ENCODE measurements at regions not wholly inside any gene's neighbourhood (a gene's known extent, or its start where the extent isn't known, plus 50 kb on each side); places are given as distances from the start of the nearest gene placed in this dataset.

DNA sequence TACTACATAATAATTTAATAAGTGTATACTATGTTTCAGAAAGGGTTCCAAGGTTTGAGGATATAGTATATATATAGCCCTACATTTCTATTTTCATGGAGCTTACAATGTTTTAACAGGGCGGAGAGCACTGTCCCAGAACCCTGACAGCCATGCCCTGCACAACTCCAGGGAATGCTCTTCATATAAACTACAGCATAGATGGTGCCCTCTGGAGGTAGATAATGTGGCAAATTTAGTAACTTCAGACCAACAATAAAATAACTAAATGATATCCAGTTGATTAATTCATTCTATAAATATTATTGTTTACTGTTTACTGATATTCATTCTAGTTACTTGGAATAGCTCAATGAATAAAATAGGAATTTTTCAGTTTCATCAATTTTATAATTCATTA lies 693.7 kb upstream of the CCDC179 start:
- TF ChIP-seq RARB (CRISPR knock-in tag; IDR thresholded peaks at IDR 0.05) (no peak), ZNF565 (CRISPR knock-in tag; conservative IDR thresholded peaks at IDR 0.05; ENCODE audit: low read depth) (no peak), CREB5 (CRISPR knock-in tag; IDR thresholded peaks at IDR 0.05; ENCODE audit: low read depth) (no peak), TOX (CRISPR knock-in tag; IDR thresholded peaks at IDR 0.05; ENCODE audit: borderline replicate concordance) (no peak), PPARA (CRISPR knock-in tag; IDR thresholded peaks at IDR 0.05; ENCODE audit: borderline replicate concordance) (no peak), ZNF8 (CRISPR knock-in tag; IDR thresholded peaks at IDR 0.05) (no peak), ARNTL (CRISPR knock-in tag; IDR thresholded peaks at IDR 0.05; ENCODE audit: borderline replicate concordance, low read depth) (no peak), GLIS3 (CRISPR knock-in tag; IDR thresholded peaks at IDR 0.05) (no peak), CSDC2 (CRISPR knock-in tag; IDR thresholded peaks at IDR 0.05) (no peak), ISL1 (CRISPR knock-in tag; IDR thresholded peaks at IDR 0.05) (no peak), OSR1 (CRISPR knock-in tag; IDR thresholded peaks at IDR 0.05) (no peak), SNAI2 (CRISPR knock-in tag; IDR thresholded peaks at IDR 0.05) (no peak), BACH2 (CRISPR knock-in tag; IDR thresholded peaks at IDR 0.05; ENCODE audit: borderline replicate concordance) (no peak)
- TF ChIP-seq, protein P1, sequence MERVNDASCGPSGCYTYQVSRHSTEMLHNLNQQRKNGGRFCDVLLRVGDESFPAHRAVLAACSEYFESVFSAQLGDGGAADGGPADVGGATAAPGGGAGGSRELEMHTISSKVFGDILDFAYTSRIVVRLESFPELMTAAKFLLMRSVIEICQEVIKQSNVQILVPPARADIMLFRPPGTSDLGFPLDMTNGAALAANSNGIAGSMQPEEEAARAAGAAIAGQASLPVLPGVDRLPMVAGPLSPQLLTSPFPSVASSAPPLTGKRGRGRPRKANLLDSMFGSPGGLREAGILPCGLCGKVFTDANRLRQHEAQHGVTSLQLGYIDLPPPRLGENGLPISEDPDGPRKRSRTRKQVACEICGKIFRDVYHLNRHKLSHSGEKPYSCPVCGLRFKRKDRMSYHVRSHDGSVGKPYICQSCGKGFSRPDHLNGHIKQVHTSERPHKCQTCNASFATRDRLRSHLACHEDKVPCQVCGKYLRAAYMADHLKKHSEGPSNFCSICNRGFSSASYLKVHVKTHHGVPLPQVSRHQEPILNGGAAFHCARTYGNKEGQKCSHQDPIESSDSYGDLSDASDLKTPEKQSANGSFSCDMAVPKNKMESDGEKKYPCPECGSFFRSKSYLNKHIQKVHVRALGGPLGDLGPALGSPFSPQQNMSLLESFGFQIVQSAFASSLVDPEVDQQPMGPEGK (CRISPR knock-in tag; IDR thresholded peaks at IDR 0.05; ENCODE audit: borderline replicate concordance), result no peak
